Right cardiac atrium (tissue), 5 donors: ENCODE measurements at regions not wholly inside any gene's neighbourhood (a gene's known extent, or its start where the extent isn't known, plus 50 kb on each side); places are given as distances from the start of the nearest gene placed in this dataset.
A peak's percentile ranks its signal among the peaks of the same experiment; 100 is the strongest.

Experiments used
- ATAC-seq, 2 donors: fragments of 200-7000 bp; cut with Tn5 transposase; one replicate each; pipeline versions ENCODE4 v1.8.0 to v1.9.1; 2020; ENCODE audit warnings: moderate library complexity in 2 of 2, mild to moderate bottlenecking in 1 of 2
- DNase-seq, 3 donors: peaks; one replicate each; pipeline ENCODE4 v3.0.0-alpha.2; 2020
- H3K27ac ChIP-seq: one replicate; pipeline ENCODE4 v1.5.1; 2013; ENCODE audit warnings: mild to moderate bottlenecking, low read length, control low read depth, moderate library complexity
- H3K27me3 ChIP-seq: one replicate; pipeline ENCODE4 v1.6.1; 2013; ENCODE audit not compliant: control insufficient read depth, insufficient read depth
- H3K4me1 ChIP-seq: one replicate; pipeline ENCODE4 v1.6.1; 2013; ENCODE audit warnings: low read length; ENCODE audit not compliant: control insufficient read depth, insufficient read depth
- H3K4me3 ChIP-seq: one replicate; pipeline ENCODE4 v1.5.1; 2013; ENCODE audit warnings: low read length, control low read depth
- H3K9me3 ChIP-seq: one replicate; pipeline ENCODE4 v1.6.1; 2013; ENCODE audit warnings: low read length; ENCODE audit not compliant: control insufficient read depth
- WGBS: extraction: QIAGEN DNeasy Blood & Tissue Kit; methylation state at CpG from one replicate; pipeline ENCODE4 v1.1.7; 2013; 5-methylcytosine and 5-hydroxymethylcytosine counted together
- intact Hi-C, 4 donors: fragments of 100-400 bp; cut with DNase I; formaldehyde crosslinking; loops; one replicate each; pipeline versions ENCODE4 v1.11.0 to v1.14.0; 2022 to 2023
- donor health status: healthy with polysubstance abuse.
- donor health status: DM: no; HTN: yes; CAD: no.
- donor health status: DM: no; HTN: no; CAD: no.
- donor health status: DM: no; HTN: yes; CAD: no; lungs with severe emphysema.
- donor health status: DM: yes; HTN: yes; CAD: no.

- WGBS: 67% methylated on average over 4 of the region's 4 CpGs
- no peak overlapping the region for H3K27ac ChIP-seq
- H3K9me3 ChIP-seq: peaks cover 2% of the 10 kb centered on the region
- H3K4me3 ChIP-seq: no peak overlapping the region
- intact Hi-C loops: no loop called here
- no peaks in the 10 kb centered on the region for H3K27me3 ChIP-seq
- ATAC-seq (peak in 1 of 2 donors; percentile 31), DNase-seq (peak in 2 of 3 donors; percentile 61 to 65)
- no peaks in the 10 kb centered on the region for H3K4me1 ChIP-seq
Measured at GRCh38 chr21:40901691-40902090, 54.7 kb upstream of the DSCAM start.

- no peaks in the 10 kb centered on the region for H3K4me1 ChIP-seq
- intact Hi-C loops: no loop called here
- H3K4me3 ChIP-seq: no peak overlapping the region
- ATAC-seq (peak in 1 of 2 donors; percentile 52), DNase-seq (no peak)
- 24% methylated on average over 3 of the region's 3 CpGs for WGBS
- H3K9me3 ChIP-seq: no peaks in the 10 kb centered on the region
- no peaks in the 10 kb centered on the region for H3K27me3 ChIP-seq
- H3K27ac ChIP-seq: no peak overlapping the region
Measured at GRCh38 chr21:40902299-40902698, 55.3 kb upstream of the DSCAM start.

- H3K4me1 ChIP-seq: no peaks in the 10 kb centered on the region
- no peak overlapping the region for H3K27ac ChIP-seq
- ATAC-seq (no peak), DNase-seq (no peak)
- H3K4me3 ChIP-seq: no peak overlapping the region
- intact Hi-C loops: no loop called here
- 42% methylated on average over 3 of the region's 3 CpGs for WGBS
- H3K27me3 ChIP-seq: no peaks in the 10 kb centered on the region
- H3K9me3 ChIP-seq: no peaks in the 10 kb centered on the region
Measured at GRCh38 chr21:40902993-40903392, 56.0 kb upstream of the DSCAM start.

- intact Hi-C loops: no loop called here
- H3K4me3 ChIP-seq: no peak overlapping the region
- H3K27me3 ChIP-seq: no peaks in the 10 kb centered on the region
- H3K27ac ChIP-seq: no peak overlapping the region
- ATAC-seq (no peak), DNase-seq (no peak)
- no peaks in the 10 kb centered on the region for H3K9me3 ChIP-seq
- no peaks in the 10 kb centered on the region for H3K4me1 ChIP-seq
- 55% methylated on average over 3 of the region's 3 CpGs for WGBS
Measured at GRCh38 chr21:40905251-40905650, 58.3 kb upstream of the DSCAM start.

GRCh38 chr21:40912375-40912774 lies 65.4 kb upstream of the DSCAM start:
- 86% methylated on average over 5 of the region's 5 CpGs for WGBS
- DNase-seq (no peak), ATAC-seq (no peak)
- H3K27me3 ChIP-seq: no peaks in the 10 kb centered on the region
- H3K27ac ChIP-seq: no peak overlapping the region
- no peaks in the 10 kb centered on the region for H3K9me3 ChIP-seq
- intact Hi-C loops: no loop called here
- no peaks in the 10 kb centered on the region for H3K4me1 ChIP-seq
- no peak overlapping the region for H3K4me3 ChIP-seq

GRCh38 chr21:40915114-40915513 lies 68.2 kb upstream of the DSCAM start:
- Histone ChIP-seq H3K4me1 (no peaks in the 10 kb centered on the region), H3K27me3 (no peaks in the 10 kb centered on the region), H3K4me3 (no peak overlapping the region), H3K9me3 (no peaks in the 10 kb centered on the region), H3K27ac (no peak overlapping the region)
- 91% methylated on average over 6 of the region's 6 CpGs for WGBS
- DNase-seq: no peak
- intact Hi-C loops: no loop called here
- ATAC-seq: no peak

- intact Hi-C loops: no loop called here
- ATAC-seq: no peak
- H3K4me1 ChIP-seq: no peaks in the 10 kb centered on the region
- H3K27ac ChIP-seq: no peak overlapping the region
- H3K27me3 ChIP-seq: no peaks in the 10 kb centered on the region
- H3K9me3 ChIP-seq: no peaks in the 10 kb centered on the region
- no peak for DNase-seq
- 61% methylated on average over 8 of the region's 8 CpGs for WGBS
- no peak overlapping the region for H3K4me3 ChIP-seq
Measured at GRCh38 chr21:40923407-40923806, 76.4 kb upstream of the DSCAM start.

- H3K9me3 ChIP-seq: no peaks in the 10 kb centered on the region
- no peak overlapping the region for H3K27ac ChIP-seq
- no peaks in the 10 kb centered on the region for H3K4me1 ChIP-seq
- intact Hi-C loops: no loop called here
- DNase-seq: no peak
- no peaks in the 10 kb centered on the region for H3K27me3 ChIP-seq
- ATAC-seq: no peak
- 80% methylated on average over 7 of the region's 7 CpGs for WGBS
- no peak overlapping the region for H3K4me3 ChIP-seq
Measured at GRCh38 chr21:40923901-40924300, 76.9 kb upstream of the DSCAM start.

GRCh38 chr21:40924641-40925040 lies 77.7 kb upstream of the DSCAM start:
- no peaks in the 10 kb centered on the region for H3K9me3 ChIP-seq
- no peak overlapping the region for H3K4me3 ChIP-seq
- H3K27ac ChIP-seq: no peak overlapping the region
- no peaks in the 10 kb centered on the region for H3K4me1 ChIP-seq
- 47% methylated on average over 9 of the region's 9 CpGs for WGBS
- ATAC-seq (no peak), DNase-seq (no peak)
- intact Hi-C loops: no loop called here
- no peaks in the 10 kb centered on the region for H3K27me3 ChIP-seq

- Histone ChIP-seq H3K4me1 (no peaks in the 10 kb centered on the region), H3K27me3 (no peaks in the 10 kb centered on the region), H3K9me3 (no peaks in the 10 kb centered on the region), H3K4me3 (no peak overlapping the region), H3K27ac (no peak overlapping the region)
- intact Hi-C loops: no loop called here
- no peak for DNase-seq
- ATAC-seq: no peak
Measured at GRCh38 chr21:40926238-40926637, 79.3 kb upstream of the DSCAM start.

GRCh38 chr21:40929833-40930232 lies 82.9 kb upstream of the DSCAM start:
- no peaks in the 10 kb centered on the region for H3K4me1 ChIP-seq
- intact Hi-C loops: no loop called here
- ATAC-seq (no peak), DNase-seq (no peak)
- H3K27me3 ChIP-seq: no peaks in the 10 kb centered on the region
- 95% methylated on average over 2 of the region's 2 CpGs for WGBS
- H3K4me3 ChIP-seq: no peak overlapping the region
- no peak overlapping the region for H3K27ac ChIP-seq
- no peaks in the 10 kb centered on the region for H3K9me3 ChIP-seq

GRCh38 chr21:40931197-40931596 lies 84.2 kb upstream of the DSCAM start:
- intact Hi-C loops: no loop called here
- 49% methylated on average over 3 of the region's 3 CpGs for WGBS
- Histone ChIP-seq H3K9me3 (no peaks in the 10 kb centered on the region), H3K4me3 (no peak overlapping the region), H3K4me1 (no peaks in the 10 kb centered on the region), H3K27me3 (no peaks in the 10 kb centered on the region), H3K27ac (no peak overlapping the region)
- DNase-seq: no peak
- ATAC-seq: no peak
